DOHH2 (cell line): ENCODE measurements at regions not wholly inside any gene's neighbourhood (a gene's known extent, or its start where the extent isn't known, plus 50 kb on each side); places are given as distances from the start of the nearest gene placed in this dataset.

Source experiments
- H3F3A ChIP-seq: fragments of 200-600 bp; sonication (generic), shearing (Covaris generic); 2 replicates; pipeline ENCODE4 v1.6.0; 2016; ENCODE audit warnings: antibody characterized with exemption, mild to moderate bottlenecking; ENCODE audit not compliant: control insufficient read depth, insufficient read depth
- H3K27ac ChIP-seq: fragments of 200-600 bp; sonication (generic); 2 replicates; pipeline ENCODE4 v1.5.1; 2014; ENCODE audit warnings: low read depth, mild to moderate bottlenecking, low read length, moderate library complexity
- H3K27me3 ChIP-seq: fragments of 200-600 bp; sonication (generic); 2 replicates; pipeline ENCODE4 v1.6.1; 2014; ENCODE audit warnings: mild to moderate bottlenecking, low read length, mixed read lengths; ENCODE audit not compliant: control insufficient read depth
- H3K36me3 ChIP-seq: fragments of 200-600 bp; sonication (generic); 2 replicates; pipeline ENCODE4 v1.6.1; 2014; ENCODE audit warnings: mild to moderate bottlenecking, low read length, moderate library complexity, mixed read lengths; ENCODE audit not compliant: control insufficient read depth
- H3K4me1 ChIP-seq: fragments of 200-600 bp; sonication (generic); 2 replicates; pipeline ENCODE4 v1.6.1; 2014; ENCODE audit warnings: mild to moderate bottlenecking, low read length, mixed read lengths; ENCODE audit not compliant: control insufficient read depth
- H3K4me2 ChIP-seq: fragments of 200-600 bp; sonication (generic); 2 replicates; pipeline ENCODE4 v1.6.0; 2014; ENCODE audit warnings: mild to moderate bottlenecking, low read length, moderate library complexity
- H3K4me3 ChIP-seq: fragments of 200-600 bp; sonication (generic); 2 replicates; pipeline ENCODE4 v1.5.1; 2014; ENCODE audit warnings: mild to moderate bottlenecking, low read length, mixed read lengths
- H3K79me2 ChIP-seq: fragments of 200-600 bp; sonication (generic); 2 replicates; pipeline ENCODE4 v1.6.1; 2014; ENCODE audit warnings: mild to moderate bottlenecking, low read length, mixed read lengths; ENCODE audit not compliant: control insufficient read depth
- H3K9me2 ChIP-seq: fragments of 200-600 bp; sonication (generic); replicated peaks from 2 replicates; pipeline ENCODE4 v1.6.1; 2014; ENCODE audit warnings: mild to moderate bottlenecking, low read length, mixed read lengths; ENCODE audit not compliant: control insufficient read depth
- H3K9me3 ChIP-seq: fragments of 200-600 bp; sonication (generic); 2 replicates; pipeline ENCODE4 v1.6.1; 2014; ENCODE audit warnings: antibody characterized with exemption, low read length, mixed read lengths; ENCODE audit not compliant: control insufficient read depth, insufficient read depth
- H4K20me1 ChIP-seq: fragments of 200-600 bp; sonication (generic); 2 replicates; pipeline ENCODE4 v1.6.0; 2014; ENCODE audit warnings: low read depth, mild to moderate bottlenecking, antibody characterized with exemption, low read length, moderate library complexity; ENCODE audit not compliant: control insufficient read depth, insufficient read depth
- EZH2phosphoT487 ChIP-seq: fragments of 200-600 bp; sonication (generic); IDR thresholded peaks from 2 replicates; pipeline ENCODE4 v1.6.1; 2017; ENCODE audit warnings: borderline replicate concordance, mild to moderate bottlenecking, antibody characterized with exemption, low read length, moderate library complexity, mixed read lengths
- TF ChIP-seq, protein P1 (sequence below): fragments of 200-600 bp; sonication (generic); IDR thresholded peaks from one replicate; pipeline ENCODE4 v1.5.1; 2014; ENCODE audit warnings: antibody characterized with exemption, mild to moderate bottlenecking, low read depth, low read length; ENCODE audit not compliant: poor library complexity, severe bottlenecking

DNA sequence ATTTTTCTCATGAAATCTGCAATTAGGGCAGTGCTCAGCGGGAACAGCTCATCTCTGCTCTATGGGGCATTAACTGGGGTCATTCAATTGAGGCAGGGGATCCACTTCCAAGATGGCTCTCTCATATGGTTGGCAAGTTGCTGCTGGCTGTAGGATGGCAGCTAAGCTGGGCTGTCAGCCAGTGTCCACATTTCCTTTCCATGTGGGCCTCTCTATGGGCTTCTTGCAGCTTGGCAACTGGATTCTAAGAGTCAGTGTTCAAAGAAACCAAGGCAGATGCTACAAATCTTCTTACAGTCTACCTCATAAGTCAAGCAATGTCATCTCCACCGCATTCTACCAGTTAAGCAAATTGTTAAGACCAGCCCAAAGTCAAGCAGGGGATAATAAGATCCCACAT, 50.3 kb upstream of the TMCC3 start:
- Histone ChIP-seq H3K27me3 (no peaks in the 10 kb centered on the region), H3K9me3 (no peaks in the 10 kb centered on the region), H3K36me3 (no peaks in the 10 kb centered on the region), H3K27ac (no peak overlapping the region), H3K79me2 (no peaks in the 10 kb centered on the region), H3K9me2 (no peaks in the 10 kb centered on the region), H3K4me3 (no peak overlapping the region), H3K4me2 (no peak overlapping the region), H3K4me1 (peaks cover 9% of the 10 kb centered on the region), H4K20me1 (no peaks in the 10 kb centered on the region), H3F3A (no peaks in the 10 kb centered on the region)
- TF ChIP-seq, protein P1, sequence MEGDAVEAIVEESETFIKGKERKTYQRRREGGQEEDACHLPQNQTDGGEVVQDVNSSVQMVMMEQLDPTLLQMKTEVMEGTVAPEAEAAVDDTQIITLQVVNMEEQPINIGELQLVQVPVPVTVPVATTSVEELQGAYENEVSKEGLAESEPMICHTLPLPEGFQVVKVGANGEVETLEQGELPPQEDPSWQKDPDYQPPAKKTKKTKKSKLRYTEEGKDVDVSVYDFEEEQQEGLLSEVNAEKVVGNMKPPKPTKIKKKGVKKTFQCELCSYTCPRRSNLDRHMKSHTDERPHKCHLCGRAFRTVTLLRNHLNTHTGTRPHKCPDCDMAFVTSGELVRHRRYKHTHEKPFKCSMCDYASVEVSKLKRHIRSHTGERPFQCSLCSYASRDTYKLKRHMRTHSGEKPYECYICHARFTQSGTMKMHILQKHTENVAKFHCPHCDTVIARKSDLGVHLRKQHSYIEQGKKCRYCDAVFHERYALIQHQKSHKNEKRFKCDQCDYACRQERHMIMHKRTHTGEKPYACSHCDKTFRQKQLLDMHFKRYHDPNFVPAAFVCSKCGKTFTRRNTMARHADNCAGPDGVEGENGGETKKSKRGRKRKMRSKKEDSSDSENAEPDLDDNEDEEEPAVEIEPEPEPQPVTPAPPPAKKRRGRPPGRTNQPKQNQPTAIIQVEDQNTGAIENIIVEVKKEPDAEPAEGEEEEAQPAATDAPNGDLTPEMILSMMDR = no peak
- no peak for TF ChIP-seq EZH2phosphoT487
